B cell (primary cell): ENCODE measurements at regions not wholly inside any gene's neighbourhood (a gene's known extent, or its start where the extent isn't known, plus 50 kb on each side); places are given as distances from the start of the nearest gene placed in this dataset.
"Not testable (repeated sequence)": the region's sequence is repeated elsewhere in the genome, so short reads cannot be mapped to it uniquely, and the experiment has no call there.

Experiments
- ATAC-seq: fragments of 200-7000 bp; cut with Tn5 transposase; one replicate; pipeline ENCODE4 v1.10.0; 2021; ENCODE audit warnings: low read depth, mild to moderate bottlenecking, moderate number of reproducible peaks, moderate library complexity
- CTCF ChIA-PET: fragments of 350-600 bp; sonication (Branson Sonifier 250); formaldehyde crosslinking; loops from one replicate; lab custom pipeline; 2021; ENCODE audit warnings: antibody characterized with exemption, inconsistent platforms; lab: Charles Lee
- POLR2A ChIA-PET: fragments of 350-600 bp; sonication (Branson Sonifier 250); formaldehyde crosslinking; loops from one replicate; lab custom pipeline; 2021; ENCODE audit warnings: antibody characterized with exemption; lab: Charles Lee
- DNase-seq: peaks from one replicate; pipeline ENCODE4 v3.0.0; 2013
- H2AFZ ChIP-seq: 2 replicates; pipeline ENCODE4 v1.6.1; 2012; ENCODE audit warnings: mild to moderate bottlenecking, low read depth, low read length; ENCODE audit not compliant: insufficient read depth, poor library complexity, severe bottlenecking
- H3K27ac ChIP-seq, 2 donors: 1 replicate in 1 of 2; 2 replicates in 1 of 2; pipeline ENCODE4 v1.5.1; 2012 to 2013; ENCODE audit warnings: low read length in 2 of 2, mild to moderate bottlenecking in 2 of 2, moderate library complexity in 1 of 2
- H3K27me3 ChIP-seq, 4 experiments: fragments of 200-600 bp in 1 of 4; sonication (generic) in 1 of 4; replicated peaks in 1 of 4; 1 replicate in 2 of 4; 2 replicates in 2 of 4; pipeline versions ENCODE4 v1.6.1 to v1.7.0; 2013 to 2016; ENCODE audit warnings: low read length in 3 of 4, mild to moderate bottlenecking in 2 of 4, mixed read lengths in 1 of 4, moderate library complexity in 1 of 4; ENCODE audit not compliant: insufficient read depth in 4 of 4, control insufficient read depth in 3 of 4; ENCODE audit errors: control extremely low read depth in 1 of 4
- H3K36me3 ChIP-seq, 2 experiments: replicated peaks in 1 of 2; 1 replicate in 1 of 2; 2 replicates in 1 of 2; pipeline versions ENCODE4 v1.6.1 to v1.7.1; 2013; ENCODE audit warnings: low read length in 1 of 2; ENCODE audit not compliant: insufficient read depth in 2 of 2, control insufficient read depth in 1 of 2; ENCODE audit errors: control extremely low read depth in 1 of 2, extremely low read depth in 1 of 2
- H3K4me1 ChIP-seq, 2 donors: fragments of 200-600 bp in 1 of 2; sonication (generic) in 1 of 2; 1 replicate in 1 of 2; 2 replicates in 1 of 2; pipeline versions ENCODE4 v1.5.1 to v1.6.1; 2013 to 2017; ENCODE audit warnings: low read length in 2 of 2; ENCODE audit not compliant: control insufficient read depth in 2 of 2, insufficient read depth in 2 of 2
- H3K4me2 ChIP-seq: replicated peaks from 2 replicates; pipeline ENCODE3; 2012; ENCODE audit warnings: mild to moderate bottlenecking, low read depth, low read length; ENCODE audit not compliant: poor library complexity, severe bottlenecking
- H3K4me3 ChIP-seq, 5 experiments: fragments of 200-600 bp in 1 of 5; sonication (generic) in 1 of 5; 1 replicate in 3 of 5; 2 replicates in 2 of 5; pipeline versions ENCODE4 v1.5.1 to v1.7.0; 2011 to 2016; ENCODE audit warnings: low read length in 4 of 5, mild to moderate bottlenecking in 4 of 5, low read depth in 2 of 5, control low read depth in 1 of 5, moderate library complexity in 1 of 5; ENCODE audit not compliant: insufficient read depth in 1 of 5; ENCODE audit errors: control extremely low read depth in 1 of 5, extremely low read depth in 1 of 5
- H3K79me2 ChIP-seq: fragments of 200-600 bp; sonication (generic); one replicate; pipeline ENCODE4 v1.6.0; 2016; ENCODE audit warnings: low read length; ENCODE audit not compliant: control insufficient read depth, insufficient read depth
- H3K9ac ChIP-seq: fragments of 200-600 bp; sonication (generic); 2 replicates; pipeline ENCODE4 v1.6.1; 2017; ENCODE audit warnings: mild to moderate bottlenecking, low read length, moderate library complexity
- H3K9me3 ChIP-seq, 3 donors: one replicate each; pipeline versions ENCODE4 v1.6.1 to v1.7.1; 2013; ENCODE audit warnings: low read length in 2 of 3; ENCODE audit not compliant: control insufficient read depth in 2 of 3, insufficient read depth in 1 of 3; ENCODE audit errors: control extremely low read depth in 1 of 3
- H4K20me1 ChIP-seq: 2 replicates; pipeline ENCODE4 v1.6.0; 2012; ENCODE audit warnings: mild to moderate bottlenecking, low read length; ENCODE audit not compliant: insufficient read depth, control insufficient read depth, poor library complexity, severe bottlenecking
- H3K27ac Mint-ChIP-seq: one replicate; pipeline ENCODE4 v1.8.0; 2021; ENCODE audit warnings: mixed read lengths
- H3K27me3 Mint-ChIP-seq: one replicate; pipeline ENCODE4 v1.8.0; 2021; ENCODE audit warnings: mixed read lengths
- H3K4me1 Mint-ChIP-seq: one replicate; pipeline ENCODE4 v1.8.0; 2021; ENCODE audit warnings: mixed read lengths
- H3K4me3 Mint-ChIP-seq: one replicate; pipeline ENCODE4 v1.8.0; 2021; ENCODE audit warnings: mixed read lengths
- H3K9me3 Mint-ChIP-seq: one replicate; pipeline ENCODE4 v1.8.0; 2022; ENCODE audit warnings: mixed read lengths; ENCODE audit not compliant: insufficient read depth
- CTCF ChIP-seq: fragments of 200-600 bp; IDR thresholded peaks from one replicate; pipeline ENCODE4 v1.8.0; 2022; ENCODE audit warnings: antibody characterized with exemption, mild to moderate bottlenecking
- EZH2 ChIP-seq: IDR thresholded peaks from 2 replicates; pipeline ENCODE4 v1.6.1; 2012; ENCODE audit warnings: borderline replicate concordance, low read depth, mild to moderate bottlenecking, moderate library complexity, low read length; ENCODE audit not compliant: insufficient read depth, poor library complexity, severe bottlenecking
- WGBS: methylation state at CpG from one replicate; pipeline ENCODE4 v1.1.5; 2013; ENCODE audit warnings: missing lambda C conversion rate; ENCODE audit not compliant: insufficient coverage; 5-methylcytosine and 5-hydroxymethylcytosine counted together
- intact Hi-C: fragments of 100-400 bp; cut with micrococcal nuclease; formaldehyde crosslinking; loops from one replicate; pipeline ENCODE4 v1.10.0; 2022

- no peaks in the 10 kb centered on the region for H3K9me3 Mint-ChIP-seq
- no peak overlapping the region for H3K27ac ChIP-seq
- intact Hi-C loops, result no loop called here
- ATAC-seq (no peak), DNase-seq (no peak)
- H3K4me1 ChIP-seq, result no peaks in the 10 kb centered on the region
- H3K4me2 ChIP-seq, result no peak overlapping the region
- no peak overlapping the region for H3K9ac ChIP-seq
- no peak overlapping the region for H3K27ac Mint-ChIP-seq
- TF ChIP-seq EZH2, result no peak
- TF ChIP-seq CTCF, result no peak
- POLR2A ChIA-PET, result no interaction called here
- H3K4me3 ChIP-seq, result no peak overlapping the region
- CTCF ChIA-PET, result no interaction called here
- no peaks in the 10 kb centered on the region for H3K4me1 Mint-ChIP-seq
- peaks cover 0 to 9% (median 0%) of the 10 kb centered on the region in 4 experiments for H3K27me3 ChIP-seq
- no peaks in the 10 kb centered on the region for H3K36me3 ChIP-seq
- H3K27me3 Mint-ChIP-seq, result peaks cover 32% of the 10 kb centered on the region
- no peak overlapping the region for H3K4me3 Mint-ChIP-seq
- H3K9me3 ChIP-seq, result no peaks in the 10 kb centered on the region
- no peaks in the 10 kb centered on the region for H3K79me2 ChIP-seq
- WGBS, result 90% methylated on average over 1 of the region's 1 CpG
- no peaks in the 10 kb centered on the region for H4K20me1 ChIP-seq
- no peak overlapping the region for H2AFZ ChIP-seq
Observed at GRCh38 chr11:45388472-45388871, 102.3 kb upstream of the SYT13 start.

- H3K9me3 ChIP-seq, H4K20me1 ChIP-seq, H3K36me3 ChIP-seq, H3K9ac ChIP-seq, H3K4me1 ChIP-seq, H3K4me1 Mint-ChIP-seq, H3K27ac Mint-ChIP-seq, H3K4me3 ChIP-seq, H3K9me3 Mint-ChIP-seq, H3K4me3 Mint-ChIP-seq, CTCF ChIA-PET, intact Hi-C loops, POLR2A ChIA-PET, H3K27ac ChIP-seq, ATAC-seq, H3K4me2 ChIP-seq, H3K79me2 ChIP-seq, H2AFZ ChIP-seq, DNase-seq: not testable (repeated sequence)
- H3K27me3 Mint-ChIP-seq, result peaks cover 33% of the 10 kb centered on the region
- 83% methylated on average over 1 of the region's 2 CpGs for WGBS
- H3K27me3 ChIP-seq, result peaks cover 0 to 13% (median 0%) of the 10 kb centered on the region in 4 experiments
Observed at GRCh38 chr11:45387885-45388284, 101.7 kb upstream of the SYT13 start.
